ENCODE measurements at regions not wholly inside any gene's neighbourhood (a gene's known extent, or its start where the extent isn't known, plus 50 kb on each side); places are given as distances from the start of the nearest gene placed in this dataset.

DNA sequence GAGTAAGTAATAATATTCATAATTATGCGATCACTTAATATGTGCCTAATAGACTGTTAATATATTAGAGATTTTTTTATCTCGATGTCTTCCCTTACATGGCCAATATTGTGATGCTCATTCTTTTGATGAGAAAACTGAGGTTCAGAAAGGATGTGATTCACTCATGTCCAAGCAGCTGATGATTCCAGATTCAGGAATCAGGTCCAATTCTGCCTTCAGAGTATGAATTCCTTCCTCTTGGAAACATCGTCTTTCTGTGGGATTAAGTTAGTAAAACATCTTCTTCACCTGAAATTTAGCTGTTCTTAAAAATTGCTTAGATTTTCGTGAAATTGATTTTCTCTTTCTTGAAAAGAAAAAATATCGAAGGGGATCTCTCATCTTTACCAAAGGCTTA is 242.5 kb upstream of the RFX3 start (continued):
- TF ChIP-seq, protein P1, sequence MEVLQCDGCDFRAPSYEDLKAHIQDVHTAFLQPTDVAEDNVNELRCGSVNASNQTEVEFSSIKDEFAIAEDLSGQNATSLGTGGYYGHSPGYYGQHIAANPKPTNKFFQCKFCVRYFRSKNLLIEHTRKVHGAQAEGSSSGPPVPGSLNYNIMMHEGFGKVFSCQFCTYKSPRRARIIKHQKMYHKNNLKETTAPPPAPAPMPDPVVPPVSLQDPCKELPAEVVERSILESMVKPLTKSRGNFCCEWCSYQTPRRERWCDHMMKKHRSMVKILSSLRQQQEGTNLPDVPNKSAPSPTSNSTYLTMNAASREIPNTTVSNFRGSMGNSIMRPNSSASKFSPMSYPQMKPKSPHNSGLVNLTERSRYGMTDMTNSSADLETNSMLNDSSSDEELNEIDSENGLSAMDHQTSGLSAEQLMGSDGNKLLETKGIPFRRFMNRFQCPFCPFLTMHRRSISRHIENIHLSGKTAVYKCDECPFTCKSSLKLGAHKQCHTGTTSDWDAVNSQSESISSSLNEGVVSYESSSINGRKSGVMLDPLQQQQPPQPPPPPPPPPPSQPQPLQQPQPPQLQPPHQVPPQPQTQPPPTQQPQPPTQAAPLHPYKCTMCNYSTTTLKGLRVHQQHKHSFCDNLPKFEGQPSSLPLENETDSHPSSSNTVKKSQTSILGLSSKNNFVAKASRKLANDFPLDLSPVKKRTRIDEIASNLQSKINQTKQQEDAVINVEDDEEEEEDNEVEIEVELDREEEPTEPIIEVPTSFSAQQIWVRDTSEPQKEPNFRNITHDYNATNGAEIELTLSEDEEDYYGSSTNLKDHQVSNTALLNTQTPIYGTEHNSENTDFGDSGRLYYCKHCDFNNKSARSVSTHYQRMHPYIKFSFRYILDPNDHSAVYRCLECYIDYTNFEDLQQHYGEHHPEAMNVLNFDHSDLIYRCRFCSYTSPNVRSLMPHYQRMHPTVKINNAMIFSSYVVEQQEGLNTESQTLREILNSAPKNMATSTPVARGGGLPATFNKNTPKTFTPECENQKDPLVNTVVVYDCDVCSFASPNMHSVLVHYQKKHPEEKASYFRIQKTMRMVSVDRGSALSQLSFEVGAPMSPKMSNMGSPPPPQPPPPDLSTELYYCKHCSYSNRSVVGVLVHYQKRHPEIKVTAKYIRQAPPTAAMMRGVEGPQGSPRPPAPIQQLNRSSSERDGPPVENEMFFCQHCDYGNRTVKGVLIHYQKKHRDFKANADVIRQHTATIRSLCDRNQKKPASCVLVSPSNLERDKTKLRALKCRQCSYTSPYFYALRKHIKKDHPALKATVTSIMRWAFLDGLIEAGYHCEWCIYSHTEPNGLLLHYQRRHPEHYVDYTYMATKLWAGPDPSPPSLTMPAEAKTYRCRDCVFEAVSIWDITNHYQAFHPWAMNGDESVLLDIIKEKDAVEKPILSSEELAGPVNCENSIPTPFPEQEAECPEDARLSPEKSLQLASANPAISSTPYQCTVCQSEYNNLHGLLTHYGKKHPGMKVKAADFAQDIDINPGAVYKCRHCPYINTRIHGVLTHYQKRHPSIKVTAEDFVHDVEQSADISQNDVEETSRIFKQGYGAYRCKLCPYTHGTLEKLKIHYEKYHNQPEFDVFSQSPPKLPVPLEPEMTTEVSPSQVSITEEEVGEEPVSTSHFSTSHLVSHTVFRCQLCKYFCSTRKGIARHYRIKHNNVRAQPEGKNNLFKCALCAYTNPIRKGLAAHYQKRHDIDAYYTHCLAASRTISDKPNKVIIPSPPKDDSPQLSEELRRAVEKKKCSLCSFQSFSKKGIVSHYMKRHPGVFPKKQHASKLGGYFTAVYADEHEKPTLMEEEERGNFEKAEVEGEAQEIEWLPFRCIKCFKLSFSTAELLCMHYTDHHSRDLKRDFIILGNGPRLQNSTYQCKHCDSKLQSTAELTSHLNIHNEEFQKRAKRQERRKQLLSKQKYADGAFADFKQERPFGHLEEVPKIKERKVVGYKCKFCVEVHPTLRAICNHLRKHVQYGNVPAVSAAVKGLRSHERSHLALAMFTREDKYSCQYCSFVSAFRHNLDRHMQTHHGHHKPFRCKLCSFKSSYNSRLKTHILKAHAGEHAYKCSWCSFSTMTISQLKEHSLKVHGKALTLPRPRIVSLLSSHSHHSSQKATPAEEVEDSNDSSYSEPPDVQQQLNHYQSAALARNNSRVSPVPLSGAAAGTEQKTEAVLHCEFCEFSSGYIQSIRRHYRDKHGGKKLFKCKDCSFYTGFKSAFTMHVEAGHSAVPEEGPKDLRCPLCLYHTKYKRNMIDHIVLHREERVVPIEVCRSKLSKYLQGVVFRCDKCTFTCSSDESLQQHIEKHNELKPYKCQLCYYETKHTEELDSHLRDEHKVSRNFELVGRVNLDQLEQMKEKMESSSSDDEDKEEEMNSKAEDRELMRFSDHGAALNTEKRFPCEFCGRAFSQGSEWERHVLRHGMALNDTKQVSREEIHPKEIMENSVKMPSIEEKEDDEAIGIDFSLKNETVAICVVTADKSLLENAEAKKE (CRISPR knock-in tag; IDR thresholded peaks at IDR 0.05): no peak
- TF ChIP-seq EZH2phosphoT487 (IDR thresholded peaks at IDR 0.05; ENCODE audit: unreplicated experiment): no peak
- TF ChIP-seq, protein P2, sequence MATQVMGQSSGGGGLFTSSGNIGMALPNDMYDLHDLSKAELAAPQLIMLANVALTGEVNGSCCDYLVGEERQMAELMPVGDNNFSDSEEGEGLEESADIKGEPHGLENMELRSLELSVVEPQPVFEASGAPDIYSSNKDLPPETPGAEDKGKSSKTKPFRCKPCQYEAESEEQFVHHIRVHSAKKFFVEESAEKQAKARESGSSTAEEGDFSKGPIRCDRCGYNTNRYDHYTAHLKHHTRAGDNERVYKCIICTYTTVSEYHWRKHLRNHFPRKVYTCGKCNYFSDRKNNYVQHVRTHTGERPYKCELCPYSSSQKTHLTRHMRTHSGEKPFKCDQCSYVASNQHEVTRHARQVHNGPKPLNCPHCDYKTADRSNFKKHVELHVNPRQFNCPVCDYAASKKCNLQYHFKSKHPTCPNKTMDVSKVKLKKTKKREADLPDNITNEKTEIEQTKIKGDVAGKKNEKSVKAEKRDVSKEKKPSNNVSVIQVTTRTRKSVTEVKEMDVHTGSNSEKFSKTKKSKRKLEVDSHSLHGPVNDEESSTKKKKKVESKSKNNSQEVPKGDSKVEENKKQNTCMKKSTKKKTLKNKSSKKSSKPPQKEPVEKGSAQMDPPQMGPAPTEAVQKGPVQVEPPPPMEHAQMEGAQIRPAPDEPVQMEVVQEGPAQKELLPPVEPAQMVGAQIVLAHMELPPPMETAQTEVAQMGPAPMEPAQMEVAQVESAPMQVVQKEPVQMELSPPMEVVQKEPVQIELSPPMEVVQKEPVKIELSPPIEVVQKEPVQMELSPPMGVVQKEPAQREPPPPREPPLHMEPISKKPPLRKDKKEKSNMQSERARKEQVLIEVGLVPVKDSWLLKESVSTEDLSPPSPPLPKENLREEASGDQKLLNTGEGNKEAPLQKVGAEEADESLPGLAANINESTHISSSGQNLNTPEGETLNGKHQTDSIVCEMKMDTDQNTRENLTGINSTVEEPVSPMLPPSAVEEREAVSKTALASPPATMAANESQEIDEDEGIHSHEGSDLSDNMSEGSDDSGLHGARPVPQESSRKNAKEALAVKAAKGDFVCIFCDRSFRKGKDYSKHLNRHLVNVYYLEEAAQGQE (IDR thresholded peaks at IDR 0.05; ENCODE audit: unreplicated experiment): no peak
- no peak for TF ChIP-seq CREB1 (CRISPR knock-in tag; IDR thresholded peaks at IDR 0.05; ENCODE audit: low read depth)
- TF ChIP-seq ZNF331 (CRISPR knock-in tag; IDR thresholded peaks at IDR 0.05; ENCODE audit: low read depth): no peak
- TF ChIP-seq JUNB (IDR thresholded peaks at IDR 0.05; ENCODE audit: unreplicated experiment): no peak
- no peak for TF ChIP-seq NANOG (IDR thresholded peaks at IDR 0.05; ENCODE audit: borderline replicate concordance)
- TF ChIP-seq STAT1 (IDR thresholded peaks at IDR 0.05; ENCODE audit: unreplicated experiment): no peak
